ENCODE measurements at regions not wholly inside any gene's neighbourhood (a gene's known extent, or its start where the extent isn't known, plus 50 kb on each side); places are given as distances from the start of the nearest gene placed in this dataset.

DNA sequence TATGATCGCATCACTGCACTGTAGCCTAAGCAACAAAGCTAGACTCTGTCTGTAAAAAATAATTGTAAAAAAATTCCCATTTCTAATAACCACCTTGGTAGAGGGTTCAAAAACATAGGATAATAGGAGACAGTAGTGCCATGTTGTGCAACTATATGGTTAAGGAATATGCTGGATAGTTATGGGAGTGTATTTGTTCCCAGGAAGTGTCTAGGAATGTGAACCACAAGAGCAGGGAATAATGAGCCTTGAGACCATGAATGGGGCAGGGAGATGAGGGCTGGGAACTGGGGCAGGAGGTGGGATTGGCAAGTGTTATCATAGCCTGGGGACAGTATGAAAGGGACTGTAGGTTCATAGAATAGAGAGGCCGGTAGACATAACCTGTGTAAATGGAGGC is 50.4 kb downstream of the RUSC2 start:
- peak; percentile 17 for DNase-seq (ENCODE audit: low read depth)

GRCh38 chr9:35546853-35547252 is 56.9 kb downstream of the RUSC2 start:
- DNase-seq (ENCODE audit: low read depth): no peak

- DNase-seq (ENCODE audit: low read depth): no peak
Observed at GRCh38 chr9:35547889-35548418, 57.1 kb upstream of the TESK1 start.

DNA sequence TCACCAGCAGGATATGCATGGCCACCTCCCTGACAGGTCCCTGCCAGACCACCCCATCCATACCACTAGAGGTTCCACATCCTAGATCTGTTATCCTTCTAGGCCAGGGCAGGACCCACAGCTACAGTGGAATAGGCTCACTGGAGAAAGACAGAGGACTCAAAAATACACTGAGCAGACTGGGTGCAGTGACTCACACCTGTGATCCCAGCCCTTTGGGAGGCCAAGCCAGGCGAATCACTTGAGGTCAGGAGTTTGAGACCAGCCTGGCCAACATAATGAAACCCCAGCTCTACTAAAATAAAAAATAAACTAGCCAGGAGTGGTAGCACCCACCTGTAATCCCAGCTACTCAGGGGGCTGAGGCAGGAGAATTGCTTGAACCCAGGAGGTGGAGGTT is 56.5 kb upstream of the TESK1 start:
- peak; percentile 19 for DNase-seq (ENCODE audit: low read depth)

GRCh38 chr9:35549441-35549840 is 55.6 kb upstream of the TESK1 start:
- DNase-seq (ENCODE audit: low read depth): peak; percentile 54

DNA sequence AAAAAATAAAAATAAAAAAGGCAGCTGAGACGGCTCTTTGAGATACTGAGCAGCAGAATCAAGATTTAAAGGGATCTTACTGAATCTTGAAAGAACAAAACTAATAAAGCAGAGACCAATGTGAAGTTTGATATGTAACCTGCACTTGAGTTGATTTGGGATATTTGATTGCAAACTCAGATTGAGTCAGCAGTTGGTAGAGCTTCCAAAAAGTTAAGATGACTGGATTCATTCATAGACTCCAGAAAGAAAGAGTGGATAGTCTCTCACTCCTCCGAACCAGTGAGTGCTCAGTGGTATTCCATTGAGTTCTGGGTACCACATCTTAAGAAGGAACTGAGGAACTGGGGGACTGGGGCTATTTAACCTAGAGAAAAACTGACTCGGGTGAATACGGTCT is 52.7 kb upstream of the TESK1 start:
- no peak for DNase-seq (ENCODE audit: low read depth)

GRCh38 chr9:35552837-35553236 is 52.2 kb upstream of the TESK1 start:
- no peak for DNase-seq (ENCODE audit: low read depth)

DNA sequence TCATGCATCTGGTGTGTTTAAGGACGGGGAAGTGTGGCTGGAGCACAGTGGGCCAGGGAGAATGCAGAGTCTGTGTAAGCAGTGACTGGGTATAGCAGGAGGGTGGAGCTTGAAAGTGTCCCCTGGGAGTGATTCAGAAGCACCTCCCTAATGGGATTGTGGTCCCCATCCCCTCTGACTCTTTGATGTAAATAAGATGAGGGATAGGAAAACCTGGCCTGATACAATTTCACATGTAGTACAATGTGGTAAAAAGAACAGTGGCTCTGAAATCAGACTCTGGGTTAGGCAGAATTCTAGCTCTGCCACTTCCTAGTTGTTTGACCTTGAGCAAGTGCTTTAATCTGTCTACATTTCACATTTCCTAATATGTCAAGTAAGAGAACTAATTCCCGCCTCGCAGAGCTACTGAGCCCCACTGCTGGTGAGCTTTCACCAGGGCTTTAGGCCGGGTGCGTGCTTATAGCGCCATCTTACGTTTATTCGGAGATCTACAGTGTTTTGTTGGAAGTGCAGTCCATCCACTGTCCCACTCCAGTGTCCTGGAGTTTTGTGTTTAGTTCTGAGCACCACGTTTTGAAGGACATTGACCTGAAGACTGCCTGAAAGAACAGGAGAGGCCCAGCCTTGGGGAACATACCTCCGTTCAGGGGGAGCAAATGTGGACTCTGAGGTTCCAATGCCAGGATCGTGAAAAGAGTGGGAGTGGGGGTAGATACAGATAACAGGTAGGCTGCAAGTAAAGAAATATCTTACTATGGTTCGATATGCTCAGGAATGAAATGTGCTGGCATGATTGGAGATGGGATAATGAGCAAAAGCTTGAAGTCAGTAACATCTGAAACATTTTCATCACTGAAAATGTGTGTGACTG is 51.2 kb upstream of the TESK1 start:
- DNase-seq (ENCODE audit: low read depth): peak; percentile 79

DNA sequence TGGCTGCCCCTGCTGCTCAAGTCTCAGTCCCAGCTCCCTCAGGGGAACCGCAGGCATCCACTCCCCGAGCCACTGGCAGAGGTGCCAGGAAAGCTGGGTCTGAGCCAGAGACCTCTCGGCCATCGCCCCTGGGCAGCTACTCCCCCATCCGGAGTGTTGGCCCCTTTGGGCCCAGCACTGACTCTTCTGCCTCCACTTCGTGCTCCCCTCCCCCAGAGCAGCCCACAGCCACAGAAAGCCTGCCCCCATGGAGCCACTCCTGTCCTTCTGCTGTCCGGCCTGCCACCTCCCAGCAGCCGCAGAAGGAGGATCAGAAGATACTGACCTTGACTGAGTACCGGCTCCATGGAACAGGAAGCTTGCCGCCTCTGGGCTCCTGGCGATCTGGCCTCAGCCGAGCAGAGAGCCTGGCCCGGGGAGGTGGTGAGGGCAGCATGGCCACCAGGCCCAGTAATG is 49.8 kb upstream of the TESK1 start:
- DNase-seq (ENCODE audit: low read depth): no peak

Data from amniotic epithelial cell (primary cell).